Lower lobe of right lung (tissue), 2 donors: ENCODE measurements at regions not wholly inside any gene's neighbourhood (a gene's known extent, or its start where the extent isn't known, plus 50 kb on each side); places are given as distances from the start of the nearest gene placed in this dataset.

ENCODE experiments used
- ATAC-seq, 2 donors: fragments of 200-7000 bp; cut with Tn5 transposase; one replicate each; pipeline ENCODE4 v1.9.1; 2020 to 2022; ENCODE audit warnings: mild to moderate bottlenecking in 2 of 2, moderate library complexity in 2 of 2
- DNase-seq: peaks from one replicate; pipeline ENCODE4 v3.0.0-alpha.2; 2020
- H3K27ac ChIP-seq: fragments of 200-600 bp; one replicate; pipeline ENCODE4 v1.8.0; 2022
- H3K27me3 ChIP-seq: fragments of 200-600 bp; one replicate; pipeline ENCODE4 v1.8.0; 2022; ENCODE audit warnings: low read depth
- H3K36me3 ChIP-seq: fragments of 200-600 bp; one replicate; pipeline ENCODE4 v1.8.0; 2022; ENCODE audit warnings: mild to moderate bottlenecking
- H3K4me1 ChIP-seq: fragments of 200-600 bp; one replicate; pipeline ENCODE4 v1.8.0; 2022
- H3K4me3 ChIP-seq: fragments of 200-600 bp; one replicate; pipeline ENCODE4 v1.8.0; 2022; ENCODE audit warnings: mild to moderate bottlenecking
- H3K9me3 ChIP-seq: fragments of 200-600 bp; one replicate; pipeline ENCODE4 v1.8.0; 2022
- CTCF ChIP-seq: fragments of 200-600 bp; IDR thresholded peaks from one replicate; pipeline ENCODE4 v1.8.0; 2022; ENCODE audit warnings: antibody characterized with exemption, mild to moderate bottlenecking
- intact Hi-C: fragments of 100-400 bp; cut with DNase I; formaldehyde crosslinking; loops from one replicate; pipeline ENCODE4 v1.11.0; 2022
- donor health status: DM: no; HTN: yes; CAD: no; lungs with severe emphysema.

GRCh38 chr21:38712071-38712470, 93.7 kb upstream of the ETS2 start:
- intact Hi-C loops = no loop called here
- no peak overlapping the region for H3K4me3 ChIP-seq
- H3K9me3 ChIP-seq = no peaks in the 10 kb centered on the region
- no peaks in the 10 kb centered on the region for H3K36me3 ChIP-seq
- H3K27me3 ChIP-seq = no peaks in the 10 kb centered on the region
- no peak overlapping the region for H3K27ac ChIP-seq
- peak in 1 of 2 donors; percentile 42 for ATAC-seq
- DNase-seq = no peak
- TF ChIP-seq CTCF = peak; percentile 54
- H3K4me1 ChIP-seq = no peaks in the 10 kb centered on the region

- H3K27ac ChIP-seq = no peak overlapping the region
- no peak overlapping the region for H3K4me3 ChIP-seq
- no peak for ATAC-seq
- intact Hi-C loops = no loop called here
- no peaks in the 10 kb centered on the region for H3K9me3 ChIP-seq
- no peak for TF ChIP-seq CTCF
- H3K27me3 ChIP-seq = no peaks in the 10 kb centered on the region
- H3K36me3 ChIP-seq = no peaks in the 10 kb centered on the region
- H3K4me1 ChIP-seq = no peaks in the 10 kb centered on the region
- DNase-seq = no peak
Observed at GRCh38 chr21:38712664-38713063, 93.1 kb upstream of the ETS2 start.

GRCh38 chr21:38714039-38714817, 91.5 kb upstream of the ETS2 start:
- H3K27ac ChIP-seq = no peak overlapping the region
- H3K4me3 ChIP-seq = no peak overlapping the region
- no peak for TF ChIP-seq CTCF
- no peaks in the 10 kb centered on the region for H3K27me3 ChIP-seq
- no peak for DNase-seq
- H3K9me3 ChIP-seq = no peaks in the 10 kb centered on the region
- H3K36me3 ChIP-seq = no peaks in the 10 kb centered on the region
- intact Hi-C loops = no loop called here
- ATAC-seq = no peak
- H3K4me1 ChIP-seq = no peaks in the 10 kb centered on the region

- Histone ChIP-seq H3K9me3 (no peaks in the 10 kb centered on the region), H3K4me3 (no peak overlapping the region), H3K27me3 (no peaks in the 10 kb centered on the region), H3K27ac (no peak overlapping the region), H3K4me1 (no peaks in the 10 kb centered on the region), H3K36me3 (no peaks in the 10 kb centered on the region)
- DNase-seq = no peak
- ATAC-seq = no peak
- intact Hi-C loops = no loop called here
- TF ChIP-seq CTCF = no peak
Observed at GRCh38 chr21:38714999-38715398, 90.7 kb upstream of the ETS2 start.

GRCh38 chr21:38716088-38716487, 89.6 kb upstream of the ETS2 start:
- H3K27me3 ChIP-seq = no peaks in the 10 kb centered on the region
- no peak for TF ChIP-seq CTCF
- H3K36me3 ChIP-seq = no peaks in the 10 kb centered on the region
- H3K27ac ChIP-seq = no peak overlapping the region
- no peaks in the 10 kb centered on the region for H3K9me3 ChIP-seq
- H3K4me1 ChIP-seq = no peaks in the 10 kb centered on the region
- intact Hi-C loops = no loop called here
- H3K4me3 ChIP-seq = no peak overlapping the region
- ATAC-seq (no peak), DNase-seq (no peak)
